ENCODE measurements at regions not wholly inside any gene's neighbourhood (a gene's known extent, or its start where the extent isn't known, plus 50 kb on each side); places are given as distances from the start of the nearest gene placed in this dataset.
A peak's percentile ranks its signal among the peaks of the same experiment; 100 is the strongest.

- FAIRE-seq: no peak
- no peak for DNase-seq (ENCODE audit: low spot score in 2 of 2)
Measured at GRCh38 chr1:30130099-30130498, 593.3 kb downstream of the MATN1 start.

- no peak for DNase-seq (ENCODE audit: low spot score in 2 of 2)
- FAIRE-seq: no peak
Measured at GRCh38 chr1:30129421-30130055, 593.8 kb downstream of the MATN1 start.

- no peak for FAIRE-seq
- DNase-seq (ENCODE audit: low spot score in 2 of 2): no peak
Measured at GRCh38 chr1:30129001-30129408, 594.4 kb downstream of the MATN1 start.

GRCh38 chr1:30126848-30127247, 596.5 kb downstream of the MATN1 start:
- DNase-seq (ENCODE audit: low spot score in 2 of 2) (no peak), FAIRE-seq (no peak)

- FAIRE-seq: no peak
- DNase-seq (ENCODE audit: low spot score in 2 of 2): no peak
Measured at GRCh38 chr1:30125821-30126170, 597.6 kb downstream of the MATN1 start.

- DNase-seq (ENCODE audit: low spot score in 2 of 2): no peak
Measured at GRCh38 chr1:30125021-30125820, 598.2 kb downstream of the MATN1 start.

GRCh38 chr1:30123896-30124295, 599.5 kb downstream of the MATN1 start:
- FAIRE-seq (no peak), DNase-seq (ENCODE audit: low spot score in 2 of 2) (no peak)

More at GRCh38 chr1:30125021-30125820, 598.2 kb downstream of the MATN1 start:
- no peak for FAIRE-seq

GRCh38 chr1:30123036-30123435, 600.3 kb downstream of the MATN1 start:
- FAIRE-seq (no peak), DNase-seq (ENCODE audit: low spot score in 2 of 2) (no peak)

- no peak for DNase-seq (ENCODE audit: low spot score in 2 of 2)
- no peak for FAIRE-seq
Measured at GRCh38 chr1:30120245-30121000, 603.0 kb downstream of the MATN1 start.

GRCh38 chr1:30117685-30118084, 605.7 kb downstream of the MATN1 start:
- FAIRE-seq: no peak
- DNase-seq (ENCODE audit: low spot score in 2 of 2): no peak

GRCh38 chr1:30111431-30111830, 612.0 kb downstream of the MATN1 start:
- DNase-seq (ENCODE audit: low spot score in 2 of 2): peak in 1 of 2 donors; percentile 58
- FAIRE-seq: no peak

GRCh38 chr1:30110846-30111245, 612.5 kb downstream of the MATN1 start:
- no peak for FAIRE-seq
- no peak for DNase-seq (ENCODE audit: low spot score in 2 of 2)

- FAIRE-seq (no peak), DNase-seq (ENCODE audit: low spot score in 2 of 2) (no peak)
Measured at GRCh38 chr1:30109853-30110252, 613.5 kb downstream of the MATN1 start.

- no peak for DNase-seq (ENCODE audit: low spot score in 2 of 2)
- FAIRE-seq: no peak
Measured at GRCh38 chr1:30108186-30108585, 615.2 kb downstream of the MATN1 start.

GRCh38 chr1:30106125-30106524, 617.3 kb downstream of the MATN1 start:
- DNase-seq (ENCODE audit: low spot score in 2 of 2): no peak
- no peak for FAIRE-seq

- FAIRE-seq: no peak
Measured at GRCh38 chr1:30104551-30104950, 618.8 kb downstream of the MATN1 start.

GRCh38 chr1:30103708-30104411, 619.5 kb downstream of the MATN1 start:
- no peak for FAIRE-seq
- DNase-seq (ENCODE audit: low spot score in 2 of 2): no peak

More at GRCh38 chr1:30104551-30104950, 618.8 kb downstream of the MATN1 start:
- DNase-seq (ENCODE audit: low spot score in 2 of 2): no peak

- DNase-seq (ENCODE audit: low spot score in 2 of 2) (no peak), FAIRE-seq (no peak)
Measured at GRCh38 chr1:30102605-30103004, 620.8 kb downstream of the MATN1 start.

GRCh38 chr1:30101487-30102227, 621.7 kb downstream of the MATN1 start:
- FAIRE-seq: no peak
- DNase-seq (ENCODE audit: low spot score in 2 of 2): no peak

- DNase-seq (ENCODE audit: low spot score in 2 of 2) (no peak), FAIRE-seq (no peak)
Measured at GRCh38 chr1:30101016-30101415, 622.4 kb downstream of the MATN1 start.

Data from frontal cortex (tissue), 3 donors.